Effector memory CD4-positive, alpha-beta T cell (primary cell): ENCODE measurements at regions not wholly inside any gene's neighbourhood (a gene's known extent, or its start where the extent isn't known, plus 50 kb on each side); places are given as distances from the start of the nearest gene placed in this dataset.
"Not testable (repeated sequence)": the region's sequence is repeated elsewhere in the genome, so short reads cannot be mapped to it uniquely, and the experiment has no call there.

ENCODE experiments used
- DNase-seq, 3 donors: peaks; one replicate each; pipeline ENCODE4 v3.0.0-alpha.2; 2020
- H3K27ac ChIP-seq: 2 replicates; pipeline ENCODE4 v1.7.0; 2013; ENCODE audit warnings: mild to moderate bottlenecking, low read length, moderate library complexity; ENCODE audit not compliant: insufficient read depth, poor library complexity, severe bottlenecking
- H3K27me3 ChIP-seq: replicated peaks from 2 replicates; pipeline ENCODE4 v1.7.0; 2013; ENCODE audit warnings: mild to moderate bottlenecking, low read length; ENCODE audit not compliant: insufficient read depth, control insufficient read depth, poor library complexity, severe bottlenecking
- H3K36me3 ChIP-seq: 2 replicates; pipeline ENCODE4 v1.7.0; 2013; ENCODE audit warnings: mild to moderate bottlenecking, low read length, moderate library complexity; ENCODE audit not compliant: control insufficient read depth, insufficient read depth
- H3K4me1 ChIP-seq: 2 replicates; pipeline ENCODE4 v1.7.0; 2013; ENCODE audit warnings: low read length, mild to moderate bottlenecking; ENCODE audit not compliant: control insufficient read depth, insufficient read depth, poor library complexity, severe bottlenecking
- H3K4me3 ChIP-seq: 2 replicates; pipeline ENCODE4 v1.7.0; 2013; ENCODE audit warnings: low read length, low read depth, mild to moderate bottlenecking; ENCODE audit not compliant: insufficient read depth, poor library complexity, severe bottlenecking
- H3K9me3 ChIP-seq: 2 replicates; pipeline ENCODE4 v1.7.0; 2013; ENCODE audit warnings: mild to moderate bottlenecking, low read length, moderate library complexity; ENCODE audit not compliant: control insufficient read depth

GRCh38 chr7:34448531-34448930 lies 209.5 kb upstream of the NPSR1 start:
- H3K27ac ChIP-seq, H3K4me3 ChIP-seq, H3K27me3 ChIP-seq, H3K9me3 ChIP-seq, H3K4me1 ChIP-seq, H3K36me3 ChIP-seq, DNase-seq: not testable (repeated sequence)

GRCh38 chr7:34449765-34450164 lies 208.3 kb upstream of the NPSR1 start:
- Histone ChIP-seq H3K9me3 (no peaks in the 10 kb centered on the region), H3K4me1 (no peaks in the 10 kb centered on the region), H3K27ac (no peak overlapping the region), H3K4me3 (no peak overlapping the region), H3K36me3 (no peaks in the 10 kb centered on the region), H3K27me3 (no peaks in the 10 kb centered on the region)
- no peak for DNase-seq

GRCh38 chr7:34451183-34451582 lies 206.8 kb upstream of the NPSR1 start:
- no peak overlapping the region for H3K27ac ChIP-seq
- no peaks in the 10 kb centered on the region for H3K27me3 ChIP-seq
- DNase-seq, result no peak
- H3K36me3 ChIP-seq, result no peaks in the 10 kb centered on the region
- H3K4me1 ChIP-seq, result no peaks in the 10 kb centered on the region
- no peaks in the 10 kb centered on the region for H3K9me3 ChIP-seq
- H3K4me3 ChIP-seq, result no peak overlapping the region

GRCh38 chr7:34451923-34452322 lies 206.1 kb upstream of the NPSR1 start:
- no peak overlapping the region for H3K4me3 ChIP-seq
- H3K4me1 ChIP-seq, result no peaks in the 10 kb centered on the region
- no peaks in the 10 kb centered on the region for H3K36me3 ChIP-seq
- H3K27me3 ChIP-seq, result no peaks in the 10 kb centered on the region
- H3K9me3 ChIP-seq, result no peaks in the 10 kb centered on the region
- H3K27ac ChIP-seq, result no peak overlapping the region
- DNase-seq, result no peak

GRCh38 chr7:34452363-34452762 lies 205.7 kb upstream of the NPSR1 start:
- Histone ChIP-seq H3K9me3 (no peaks in the 10 kb centered on the region), H3K27me3 (no peaks in the 10 kb centered on the region), H3K4me3 (no peak overlapping the region), H3K27ac (no peak overlapping the region), H3K4me1 (no peaks in the 10 kb centered on the region), H3K36me3 (no peaks in the 10 kb centered on the region)
- no peak for DNase-seq

GRCh38 chr7:34453150-34453549 lies 204.9 kb upstream of the NPSR1 start:
- no peak overlapping the region for H3K27ac ChIP-seq
- H3K27me3 ChIP-seq, result no peaks in the 10 kb centered on the region
- DNase-seq, result no peak
- H3K36me3 ChIP-seq, result no peaks in the 10 kb centered on the region
- H3K4me1 ChIP-seq, result no peaks in the 10 kb centered on the region
- H3K9me3 ChIP-seq, result no peaks in the 10 kb centered on the region
- H3K4me3 ChIP-seq, result no peak overlapping the region

GRCh38 chr7:34454381-34454780 lies 203.6 kb upstream of the NPSR1 start:
- Histone ChIP-seq H3K27ac (no peak overlapping the region), H3K27me3 (no peaks in the 10 kb centered on the region), H3K4me1 (no peaks in the 10 kb centered on the region), H3K9me3 (no peaks in the 10 kb centered on the region), H3K36me3 (no peaks in the 10 kb centered on the region), H3K4me3 (no peak overlapping the region)
- DNase-seq, result no peak

- H3K27ac ChIP-seq, result no peak overlapping the region
- H3K27me3 ChIP-seq, result no peaks in the 10 kb centered on the region
- H3K9me3 ChIP-seq, result no peaks in the 10 kb centered on the region
- no peak overlapping the region for H3K4me3 ChIP-seq
- no peaks in the 10 kb centered on the region for H3K4me1 ChIP-seq
- no peaks in the 10 kb centered on the region for H3K36me3 ChIP-seq
- DNase-seq, result no peak
These were observed 200.7 kb upstream of the NPSR1 start for GRCh38 chr7:34457329-34457728.

GRCh38 chr7:34463830-34464229 lies 194.2 kb upstream of the NPSR1 start:
- no peak overlapping the region for H3K4me3 ChIP-seq
- H3K4me1 ChIP-seq, result no peaks in the 10 kb centered on the region
- no peaks in the 10 kb centered on the region for H3K9me3 ChIP-seq
- DNase-seq, result no peak
- H3K36me3 ChIP-seq, result no peaks in the 10 kb centered on the region
- H3K27me3 ChIP-seq, result no peaks in the 10 kb centered on the region
- H3K27ac ChIP-seq, result no peak overlapping the region

- H3K27me3 ChIP-seq, result no peaks in the 10 kb centered on the region
- no peak for DNase-seq
- H3K27ac ChIP-seq, result no peak overlapping the region
- no peaks in the 10 kb centered on the region for H3K9me3 ChIP-seq
- no peaks in the 10 kb centered on the region for H3K4me1 ChIP-seq
- H3K36me3 ChIP-seq, result no peaks in the 10 kb centered on the region
- no peak overlapping the region for H3K4me3 ChIP-seq
These were observed 186.2 kb upstream of the NPSR1 start for GRCh38 chr7:34471844-34472243.

GRCh38 chr7:34486371-34486770 lies 171.6 kb upstream of the NPSR1 start:
- no peaks in the 10 kb centered on the region for H3K27me3 ChIP-seq
- no peaks in the 10 kb centered on the region for H3K4me1 ChIP-seq
- DNase-seq, result no peak
- H3K27ac ChIP-seq, result no peak overlapping the region
- H3K9me3 ChIP-seq, result no peaks in the 10 kb centered on the region
- H3K4me3 ChIP-seq, result no peak overlapping the region
- no peaks in the 10 kb centered on the region for H3K36me3 ChIP-seq
